Gastroesophageal sphincter (tissue), 4 donors: ENCODE measurements at regions not wholly inside any gene's neighbourhood (a gene's known extent, or its start where the extent isn't known, plus 50 kb on each side); places are given as distances from the start of the nearest gene placed in this dataset.
"Not testable (repeated sequence)": the region's sequence is repeated elsewhere in the genome, so short reads cannot be mapped to it uniquely, and the experiment has no call there.

ENCODE experiments used
- ATAC-seq: fragments of 150-250 bp; one replicate; pipeline ENCODE4 v1.9.1; 2016; ENCODE audit warnings: mild to moderate bottlenecking, moderate library complexity
- H3K27ac ChIP-seq, 4 donors: fragments of 200-600 bp; sonication (generic) in 3 of 4; 1 replicate in 3 of 4; 2 replicates in 1 of 4; pipeline ENCODE4 v1.5.1; 2016 to 2019
- H3K27me3 ChIP-seq: fragments of 200-600 bp; sonication (generic); one replicate; pipeline ENCODE4 v1.5.1; 2019
- H3K36me3 ChIP-seq, 2 donors: fragments of 200-600 bp; sonication (generic); one replicate each; pipeline ENCODE4 v1.5.1; 2019; ENCODE audit warnings: control low read depth in 1 of 2
- H3K4me1 ChIP-seq, 3 donors: fragments of 200-600 bp; sonication (generic); 1 replicate in 2 of 3; 2 replicates in 1 of 3; pipeline ENCODE4 v1.5.1; 2016 to 2019; ENCODE audit warnings: control low read depth in 2 of 3
- H3K4me3 ChIP-seq, 2 donors: fragments of 200-600 bp; sonication (generic); one replicate each; pipeline ENCODE4 v1.5.1; 2019; ENCODE audit warnings: mild to moderate bottlenecking in 1 of 2, moderate library complexity in 1 of 2
- H3K9me3 ChIP-seq, 3 donors: fragments of 200-600 bp; sonication (generic); one replicate each; pipeline ENCODE4 v1.5.1; 2017 to 2019; ENCODE audit warnings: control low read depth in 2 of 3
- EP300 ChIP-seq: sonication (generic); formaldehyde crosslinking; IDR thresholded peaks from one replicate; pipeline ENCODE4 v1.6.1; 2017; ENCODE audit warnings: antibody characterized with exemption, mild to moderate bottlenecking
- POLR2A ChIP-seq, 2 donors: fragments of 450-650 bp; IDR thresholded peaks; one replicate each; pipeline ENCODE4 v1.6.1; 2017; ENCODE audit warnings: antibody characterized with exemption in 2 of 2, mild to moderate bottlenecking in 2 of 2, moderate library complexity in 1 of 2
- POLR2AphosphoS5 ChIP-seq: sonication (generic); formaldehyde crosslinking; IDR thresholded peaks from one replicate; pipeline ENCODE4 v1.6.1; 2017; ENCODE audit warnings: antibody characterized with exemption
- WGBS, 2 donors: methylation state at CpG; one replicate each; pipeline ENCODE4 v1.1.5; 2018; ENCODE audit warnings: low coverage in 1 of 2; 5-methylcytosine and 5-hydroxymethylcytosine counted together
- TF ChIP-seq, protein P1 (sequence below), 4 experiments: fragments of 200-600 bp in 2 of 4; fragments of 450-650 bp in 2 of 4; sonication (generic) in 1 of 4; IDR thresholded peaks; one replicate each; pipeline ENCODE4 v1.5.1; 2017 to 2019; ENCODE audit warnings: antibody characterized with exemption in 4 of 4, mild to moderate bottlenecking in 2 of 4, moderate library complexity in 2 of 4

DNA sequence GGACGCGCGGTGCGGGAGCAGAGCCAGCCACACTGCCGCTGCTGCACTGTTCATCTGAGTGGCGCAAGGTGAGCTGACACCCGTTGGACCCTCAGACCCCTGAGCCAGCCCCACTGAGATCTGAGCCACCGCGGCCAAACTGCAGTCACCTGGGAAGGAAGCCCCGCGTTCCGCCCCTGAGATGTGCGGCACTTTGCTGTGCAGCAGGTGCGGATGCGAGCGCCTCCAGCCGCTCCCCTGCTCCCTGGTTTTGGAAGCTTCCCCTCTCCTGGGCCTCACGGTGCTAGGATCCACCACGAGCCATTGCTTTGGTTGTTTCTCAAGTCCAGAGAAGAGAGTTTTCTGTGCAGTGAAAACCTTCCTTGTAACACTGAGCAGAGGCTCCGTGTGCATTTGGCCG, 254.1 kb downstream of the ADGRD1 start:
- H3K4me3 ChIP-seq, ATAC-seq, H3K9me3 ChIP-seq, H3K4me1 ChIP-seq, H3K36me3 ChIP-seq, H3K27ac ChIP-seq: not testable (repeated sequence)
- no CpG with 5 or more reads among the region's 21 CpGs for WGBS, 2 donors
- peaks cover 46% of the 10 kb centered on the region for H3K27me3 ChIP-seq

DNA sequence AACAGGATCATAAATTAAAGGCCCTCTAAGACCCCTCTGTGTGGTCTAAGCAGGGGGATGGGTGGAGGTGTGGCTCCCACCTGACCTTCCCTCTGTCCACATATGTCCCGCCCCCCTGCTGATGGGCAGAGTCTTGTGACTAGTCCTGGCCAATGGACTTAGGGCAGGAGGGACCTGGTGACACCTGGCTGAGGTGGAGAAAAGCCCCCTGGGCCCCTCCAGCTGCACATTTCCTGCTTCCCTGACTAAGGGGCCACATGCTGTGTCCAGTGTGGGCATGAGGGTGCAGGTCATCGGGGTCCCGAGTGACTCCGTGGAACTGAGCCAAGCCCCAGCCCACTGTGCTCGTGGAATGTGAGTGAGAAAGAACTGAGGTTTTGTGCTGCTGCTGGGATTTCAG, 254.7 kb downstream of the ADGRD1 start:
- H3K4me1 ChIP-seq = no peaks in the 10 kb centered on the region
- 20% methylated on average over 1 of the region's 5 CpGs; no CpG with 5 or more reads in 1 of the 2 donors for WGBS, 2 donors
- no peaks in the 10 kb centered on the region for H3K36me3 ChIP-seq
- no peak overlapping the region for H3K4me3 ChIP-seq
- peaks cover 46% of the 10 kb centered on the region for H3K27me3 ChIP-seq
- ATAC-seq = no peak
- peaks cover 0 to 8% (median 0%) of the 10 kb centered on the region in 3 donors for H3K9me3 ChIP-seq
- TF ChIP-seq EP300 = no peak
- TF ChIP-seq POLR2A (IDR thresholded peaks at IDR 0.05) = no peak
- TF ChIP-seq POLR2AphosphoS5 = no peak
- H3K27ac ChIP-seq = no peak overlapping the region

DNA sequence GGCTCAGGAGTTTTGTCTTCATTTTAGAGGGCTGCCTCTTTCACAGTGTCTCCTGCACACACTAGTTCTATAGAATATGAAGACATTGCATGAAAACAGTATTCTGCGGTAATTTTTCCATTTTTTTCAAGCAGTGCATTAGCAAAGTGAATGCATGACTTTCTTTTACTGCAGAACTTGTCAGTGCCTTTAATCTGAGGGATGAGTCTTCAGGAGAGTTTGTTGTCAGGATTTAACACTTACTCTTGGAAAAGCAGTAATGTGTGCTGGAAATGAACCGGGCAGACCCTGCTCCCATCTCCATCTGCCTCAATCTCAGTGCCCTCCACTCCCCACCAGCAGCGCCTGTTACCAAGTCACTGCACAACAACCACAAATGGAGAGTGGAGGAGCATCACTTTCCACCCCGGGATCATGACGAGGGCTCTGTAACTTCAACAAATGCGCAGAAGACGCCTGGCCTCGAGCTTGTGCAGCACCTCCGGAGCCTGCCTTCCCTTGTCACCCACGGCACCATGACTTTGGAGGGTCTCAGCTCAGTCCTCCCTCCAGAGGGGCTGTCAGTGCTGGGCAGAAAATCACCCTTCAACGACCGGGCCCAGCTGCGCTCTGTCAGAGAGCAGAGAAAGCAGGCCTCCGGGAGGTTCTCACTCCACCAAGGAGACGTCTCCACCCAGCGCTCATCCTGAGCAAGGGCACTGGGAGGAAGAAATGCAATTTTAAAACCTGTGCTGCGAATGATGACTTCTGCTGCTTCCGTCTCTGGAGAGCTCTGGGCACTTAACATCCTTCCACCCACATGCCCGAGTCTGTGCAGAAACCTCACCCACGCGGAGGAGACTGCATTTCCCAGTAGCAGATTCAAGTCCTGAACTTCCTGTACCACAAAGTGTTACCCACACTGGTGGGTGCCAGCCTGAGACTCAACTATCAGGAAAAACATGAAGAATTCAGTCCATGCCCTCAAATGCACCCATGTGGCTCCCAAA, 255.7 kb downstream of the ADGRD1 start:
- Histone ChIP-seq H3K27me3 (peaks cover 37% of the 10 kb centered on the region), H3K36me3 (no peaks in the 10 kb centered on the region), H3K4me1 (no peaks in the 10 kb centered on the region), H3K9me3 (peaks cover 0 to 8% (median 0%) of the 10 kb centered on the region in 3 donors), H3K4me3 (no peak overlapping the region), H3K27ac (no peak overlapping the region)
- WGBS, 2 donors = 84 to 91% methylated on average over 10 to 15 of the region's 21 CpGs
- no peak for ATAC-seq
- TF ChIP-seq POLR2AphosphoS5 = no peak
- no peak for TF ChIP-seq POLR2A (IDR thresholded peaks at IDR 0.05)
- no peak for TF ChIP-seq EP300
- TF ChIP-seq, protein P1, sequence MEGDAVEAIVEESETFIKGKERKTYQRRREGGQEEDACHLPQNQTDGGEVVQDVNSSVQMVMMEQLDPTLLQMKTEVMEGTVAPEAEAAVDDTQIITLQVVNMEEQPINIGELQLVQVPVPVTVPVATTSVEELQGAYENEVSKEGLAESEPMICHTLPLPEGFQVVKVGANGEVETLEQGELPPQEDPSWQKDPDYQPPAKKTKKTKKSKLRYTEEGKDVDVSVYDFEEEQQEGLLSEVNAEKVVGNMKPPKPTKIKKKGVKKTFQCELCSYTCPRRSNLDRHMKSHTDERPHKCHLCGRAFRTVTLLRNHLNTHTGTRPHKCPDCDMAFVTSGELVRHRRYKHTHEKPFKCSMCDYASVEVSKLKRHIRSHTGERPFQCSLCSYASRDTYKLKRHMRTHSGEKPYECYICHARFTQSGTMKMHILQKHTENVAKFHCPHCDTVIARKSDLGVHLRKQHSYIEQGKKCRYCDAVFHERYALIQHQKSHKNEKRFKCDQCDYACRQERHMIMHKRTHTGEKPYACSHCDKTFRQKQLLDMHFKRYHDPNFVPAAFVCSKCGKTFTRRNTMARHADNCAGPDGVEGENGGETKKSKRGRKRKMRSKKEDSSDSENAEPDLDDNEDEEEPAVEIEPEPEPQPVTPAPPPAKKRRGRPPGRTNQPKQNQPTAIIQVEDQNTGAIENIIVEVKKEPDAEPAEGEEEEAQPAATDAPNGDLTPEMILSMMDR (IDR thresholded peaks at IDR 0.05) = no peak

DNA sequence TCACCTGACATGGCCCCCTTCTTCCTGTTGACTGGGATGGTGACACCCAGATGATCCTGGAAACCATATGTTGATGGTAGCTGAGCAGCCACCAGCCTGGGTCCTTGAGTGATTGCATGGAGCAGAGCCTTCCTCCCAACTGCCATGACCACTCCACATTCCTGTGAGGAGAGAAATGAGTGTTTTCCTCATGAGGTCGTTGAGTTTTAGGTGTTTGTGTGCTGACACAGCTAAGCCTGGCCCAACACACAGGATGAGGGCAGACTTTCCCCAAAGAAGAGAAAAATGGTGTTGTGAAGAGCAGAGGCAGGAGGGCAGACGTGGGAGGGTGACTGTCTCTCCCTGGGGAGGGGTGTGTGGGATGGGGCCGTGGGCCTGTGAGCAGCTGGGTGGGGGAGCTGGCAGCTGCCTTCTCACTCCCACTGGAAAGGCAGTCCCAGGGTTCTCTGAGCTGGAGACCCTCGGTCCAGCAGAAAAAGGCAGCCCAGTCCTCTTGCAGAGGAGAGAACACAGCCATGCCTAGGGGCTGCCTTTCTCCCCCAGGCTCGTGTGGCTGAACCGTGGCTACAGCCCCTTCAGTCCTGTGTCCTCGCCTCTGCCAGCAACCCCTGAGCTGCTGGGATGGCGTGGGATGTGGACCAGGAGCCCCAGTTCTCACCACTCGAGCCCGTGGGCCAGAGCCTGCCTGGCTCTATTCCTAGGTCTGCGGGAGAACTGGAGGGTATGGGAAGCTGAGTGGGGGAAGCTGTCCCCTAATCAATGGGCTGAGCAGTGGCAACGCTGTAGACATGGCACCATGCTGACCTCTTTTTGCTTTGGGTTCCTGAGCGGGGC, 257.0 kb downstream of the ADGRD1 start:
- Histone ChIP-seq H3K27me3 (peaks cover 30% of the 10 kb centered on the region), H3K4me1 (no peaks in the 10 kb centered on the region), H3K4me3 (no peak overlapping the region), H3K36me3 (no peaks in the 10 kb centered on the region), H3K27ac (no peak overlapping the region), H3K9me3 (peaks cover 0 to 8% (median 0%) of the 10 kb centered on the region in 3 donors)
- TF ChIP-seq, protein P1 (IDR thresholded peaks at IDR 0.05) = no peak
- TF ChIP-seq EP300 = no peak
- no peak for TF ChIP-seq POLR2A (IDR thresholded peaks at IDR 0.05)
- no peak for TF ChIP-seq POLR2AphosphoS5
- ATAC-seq = no peak
- 53% methylated on average over 2 of the region's 13 CpGs; no CpG with 5 or more reads in 1 of the 2 donors for WGBS, 2 donors

DNA sequence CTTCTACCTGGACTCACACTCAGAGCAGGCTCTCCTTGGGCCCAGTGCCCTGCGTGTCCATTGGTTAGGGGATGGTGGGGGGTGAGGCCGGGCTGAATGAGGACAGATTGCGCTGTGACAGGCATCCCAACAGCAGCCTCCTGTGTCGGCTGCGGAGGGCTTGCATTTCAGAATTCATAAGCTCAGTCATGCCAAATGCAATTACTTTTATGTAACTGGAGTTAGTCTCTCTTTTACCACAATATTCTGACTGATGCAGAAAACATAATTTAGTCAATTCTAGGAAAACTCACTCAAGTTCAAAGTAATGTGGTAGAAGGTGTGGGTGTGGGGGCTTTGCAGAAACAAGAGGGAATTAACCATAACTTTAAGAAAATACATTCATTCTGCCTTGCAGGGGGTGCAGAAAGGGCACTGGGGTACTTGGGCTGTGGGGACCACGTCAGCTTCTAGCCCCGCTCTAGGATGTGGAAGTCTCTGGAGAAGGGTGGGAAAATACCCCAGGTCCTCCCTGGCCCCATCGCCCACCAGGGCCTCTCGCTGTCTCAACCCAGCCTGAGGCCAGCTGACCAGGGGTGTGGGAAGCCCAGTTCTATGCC, 257.7 kb downstream of the ADGRD1 start:
- H3K27me3 ChIP-seq = peaks cover 31% of the 10 kb centered on the region
- H3K36me3 ChIP-seq = no peaks in the 10 kb centered on the region
- H3K4me1 ChIP-seq = no peaks in the 10 kb centered on the region
- no peak overlapping the region for H3K27ac ChIP-seq
- WGBS, 2 donors = 75% methylated on average over 2 of the region's 9 CpGs; no CpG with 5 or more reads in 1 of the 2 donors
- H3K4me3 ChIP-seq = no peak overlapping the region
- H3K9me3 ChIP-seq = peaks cover 0 to 8% (median 0%) of the 10 kb centered on the region in 3 donors
- TF ChIP-seq, protein P1 (IDR thresholded peaks at IDR 0.05) = no peak
- TF ChIP-seq POLR2A (IDR thresholded peaks at IDR 0.05) (no peak), POLR2AphosphoS5 (no peak)
- ATAC-seq = no peak
